Vagina (tissue), 2 donors: ENCODE measurements at regions not wholly inside any gene's neighbourhood (a gene's known extent, or its start where the extent isn't known, plus 50 kb on each side); places are given as distances from the start of the nearest gene placed in this dataset.

Source experiments
- CTCF ChIP-seq, 3 experiments: fragments of 450-650 bp in 2 of 3; fragments of 200-600 bp in 1 of 3; sonication (generic) in 1 of 3; IDR thresholded peaks; one replicate each; pipeline ENCODE4 v1.5.1; 2017 to 2019; ENCODE audit warnings: antibody characterized with exemption in 3 of 3, mild to moderate bottlenecking in 2 of 3, moderate library complexity in 2 of 3
- POLR2A ChIP-seq, 2 donors: fragments of 450-650 bp; IDR thresholded peaks; one replicate each; pipeline ENCODE4 v1.6.1; 2017; ENCODE audit warnings: antibody characterized with exemption in 2 of 2, mild to moderate bottlenecking in 2 of 2, moderate library complexity in 2 of 2
- POLR2AphosphoS5 ChIP-seq, 2 donors: sonication (generic); formaldehyde crosslinking; IDR thresholded peaks; one replicate each; pipeline ENCODE4 v1.9.0; 2017; ENCODE audit warnings: antibody characterized with exemption in 2 of 2, mild to moderate bottlenecking in 2 of 2, low read depth in 1 of 2; ENCODE audit not compliant: insufficient read depth in 1 of 2

- TF ChIP-seq CTCF (IDR thresholded peaks at IDR 0.05) = no peak
- TF ChIP-seq POLR2A (IDR thresholded peaks at IDR 0.05) = no peak
- TF ChIP-seq POLR2AphosphoS5 (IDR thresholded peaks at IDR 0.05; ENCODE audit: insufficient read depth in 1 of 2, low read depth in 1 of 2) = no peak
Observed at GRCh38 chr7:92953657-92954056, 117.3 kb upstream of the CDK6 start.
